GM21515 (cell line): ENCODE measurements at regions not wholly inside any gene's neighbourhood (a gene's known extent, or its start where the extent isn't known, plus 50 kb on each side); places are given as distances from the start of the nearest gene placed in this dataset.
A peak's percentile ranks its signal among the peaks of the same experiment; 100 is the strongest.

Experiments
- ATAC-seq: cut with Tn5 transposase; IDR thresholded peaks from one replicate; pipeline ENCODE4 v1.9.1; 2021; ENCODE audit not compliant: unreplicated experiment

GRCh38 chr2:183214680-183215079, 90.4 kb downstream of the NUP35 start:
- no peak for ATAC-seq

DNA sequence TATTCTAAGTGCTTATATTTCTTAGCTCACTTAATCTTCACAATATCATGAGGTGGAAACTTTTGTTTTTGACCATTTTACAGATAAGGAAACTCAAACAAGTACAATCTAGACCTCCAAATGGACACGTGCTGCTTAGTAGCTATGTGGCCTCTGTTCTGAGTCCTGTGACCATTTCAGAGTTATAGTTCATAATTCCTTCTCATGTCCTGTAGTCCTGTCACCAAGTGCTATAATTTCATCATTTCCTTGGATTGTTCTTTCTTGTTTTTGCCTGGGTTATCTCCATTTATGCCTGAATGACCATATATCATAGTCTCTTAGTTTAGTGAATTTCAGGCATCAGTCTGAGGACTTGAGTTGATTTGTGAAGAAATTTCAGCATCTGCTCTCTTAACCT, 91.7 kb downstream of the NUP35 start:
- ATAC-seq, result no peak

DNA sequence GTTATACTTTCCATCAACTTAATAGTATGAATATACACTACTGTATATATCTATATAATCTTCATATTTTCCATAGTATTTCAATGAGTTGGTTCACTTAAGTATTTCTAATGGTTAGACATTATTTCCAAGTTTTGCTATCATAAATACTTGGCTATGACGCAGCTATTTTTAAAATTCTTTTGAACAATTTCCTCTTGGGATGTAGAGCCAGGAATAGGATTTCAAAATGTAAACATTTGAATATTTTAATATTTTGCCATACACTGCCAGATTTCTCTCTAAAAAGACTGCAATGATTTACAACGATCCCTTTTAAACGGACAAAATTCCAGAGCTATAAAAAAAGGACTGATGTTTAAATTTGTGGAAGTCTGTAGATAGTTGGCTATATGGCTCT, 95.6 kb downstream of the NUP35 start:
- no peak for ATAC-seq

DNA sequence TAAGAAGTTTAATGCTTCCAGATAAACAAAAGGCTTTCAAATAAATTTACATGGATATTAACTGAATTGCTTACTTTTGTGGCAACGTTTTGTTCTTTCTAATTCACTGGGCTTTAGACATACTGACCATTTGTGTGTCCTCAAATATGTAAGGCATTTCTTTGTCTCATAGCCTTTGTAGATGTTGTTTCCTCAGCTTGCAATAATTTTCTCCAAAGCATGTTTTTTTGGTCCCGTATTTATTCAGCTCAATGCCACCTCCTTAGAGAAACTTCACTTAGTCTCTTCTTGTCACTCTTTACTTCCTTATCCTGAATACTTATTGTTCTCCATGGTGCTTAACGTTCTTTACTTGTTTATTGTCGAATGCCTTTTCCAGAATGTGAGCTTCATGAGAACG, 98.5 kb downstream of the NUP35 start:
- no peak for ATAC-seq

GRCh38 chr2:183224948-183225347, 100.7 kb downstream of the NUP35 start:
- no peak for ATAC-seq

- no peak for ATAC-seq
Measured at GRCh38 chr2:183227176-183227575, 102.9 kb downstream of the NUP35 start.

DNA sequence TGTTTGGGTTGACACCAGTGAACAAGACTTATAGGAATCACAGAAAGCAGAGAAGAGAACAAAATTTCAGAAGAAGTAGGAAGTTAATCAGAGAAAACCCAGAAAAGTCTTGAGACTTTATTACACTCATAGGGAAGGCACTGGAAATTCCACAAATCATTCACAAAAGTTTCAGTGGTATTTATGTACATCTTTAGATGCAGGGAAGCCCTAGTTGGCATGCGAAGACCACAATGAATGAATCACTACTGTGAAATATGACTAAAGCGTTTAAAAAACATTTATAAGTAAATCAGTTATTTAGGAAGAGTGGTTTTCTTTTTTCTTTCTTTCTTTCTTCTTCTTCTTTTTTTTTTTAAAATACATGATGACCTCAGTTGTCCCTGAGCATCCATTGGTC, 105.1 kb downstream of the NUP35 start:
- ATAC-seq, result no peak

- no peak for ATAC-seq
Measured at GRCh38 chr2:183232161-183232865, 108.1 kb downstream of the NUP35 start.

GRCh38 chr2:183242937-183243336, 118.7 kb downstream of the NUP35 start:
- ATAC-seq, result no peak

DNA sequence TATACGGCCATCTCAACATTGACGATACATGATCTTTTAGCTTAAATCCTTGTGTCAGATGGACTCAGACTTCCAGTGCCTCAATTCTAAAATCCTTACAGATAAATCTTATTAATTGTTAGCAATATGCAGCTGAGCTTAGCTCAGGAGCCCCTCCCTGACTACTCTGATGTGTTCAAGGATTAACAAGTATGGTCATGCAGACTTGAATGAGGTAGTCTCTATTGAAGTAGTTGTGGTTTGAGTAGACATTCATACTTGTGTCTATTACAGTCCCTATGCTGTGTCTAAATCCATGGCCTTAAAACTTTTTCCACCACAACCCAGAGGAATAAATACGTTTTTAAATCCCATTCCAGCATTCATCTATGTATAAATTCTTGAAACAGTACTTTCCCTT, 119.5 kb downstream of the NUP35 start:
- no peak for ATAC-seq

GRCh38 chr2:183244300-183244844, 120.1 kb downstream of the NUP35 start:
- no peak for ATAC-seq

DNA sequence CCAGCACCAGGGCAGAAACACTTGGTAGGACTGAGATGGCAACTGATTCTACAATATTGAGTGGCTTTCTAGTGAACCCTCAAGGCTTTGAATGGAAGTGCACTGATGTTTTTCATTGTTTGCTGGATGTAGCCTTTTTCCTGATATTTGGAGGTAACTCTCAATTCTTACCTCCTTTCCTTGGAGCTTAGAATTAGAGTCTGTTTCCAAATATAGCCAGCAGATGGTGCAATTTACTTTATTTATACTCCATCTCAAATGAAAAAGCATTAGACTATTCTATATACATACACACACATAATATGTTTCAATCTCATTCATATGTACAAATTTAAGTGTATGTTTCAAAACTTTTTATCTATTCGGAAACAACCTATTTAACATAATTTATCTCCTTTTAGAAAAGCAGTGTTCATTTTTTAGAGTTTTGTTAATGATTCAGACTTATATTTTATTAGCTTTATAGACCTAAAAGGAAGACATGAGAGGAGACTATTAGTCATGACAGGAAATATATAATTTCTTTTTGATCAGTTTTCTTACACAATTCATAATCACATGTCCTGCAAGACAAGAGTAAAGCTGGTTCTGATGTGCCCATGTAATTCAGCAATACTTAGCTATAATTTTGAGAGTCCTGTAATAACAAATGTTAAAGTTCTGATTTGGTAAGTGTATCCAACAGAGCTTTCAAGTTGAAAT, 124.8 kb downstream of the NUP35 start:
- peak; percentile 62 for ATAC-seq

DNA sequence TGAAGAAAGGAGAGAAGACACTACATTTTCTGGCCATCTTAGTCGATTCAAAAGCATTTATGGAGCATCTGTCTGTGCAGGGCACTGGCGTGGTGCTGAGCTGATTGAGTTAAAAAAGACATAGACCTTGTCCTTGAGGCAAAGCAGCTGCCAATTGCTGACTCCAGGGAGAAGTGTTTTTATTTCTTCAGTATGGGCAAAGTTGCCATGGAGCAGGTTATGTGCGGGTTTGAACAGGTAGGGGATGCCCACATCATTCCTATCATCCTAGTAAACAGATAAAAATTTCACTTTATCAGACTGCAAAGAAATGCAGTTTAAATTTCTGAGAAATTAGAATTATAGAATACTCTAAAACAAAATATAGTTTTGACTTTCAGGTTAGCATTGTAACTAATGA, 125.8 kb downstream of the NUP35 start:
- no peak for ATAC-seq

GRCh38 chr2:183250472-183250871, 126.2 kb downstream of the NUP35 start:
- no peak for ATAC-seq

DNA sequence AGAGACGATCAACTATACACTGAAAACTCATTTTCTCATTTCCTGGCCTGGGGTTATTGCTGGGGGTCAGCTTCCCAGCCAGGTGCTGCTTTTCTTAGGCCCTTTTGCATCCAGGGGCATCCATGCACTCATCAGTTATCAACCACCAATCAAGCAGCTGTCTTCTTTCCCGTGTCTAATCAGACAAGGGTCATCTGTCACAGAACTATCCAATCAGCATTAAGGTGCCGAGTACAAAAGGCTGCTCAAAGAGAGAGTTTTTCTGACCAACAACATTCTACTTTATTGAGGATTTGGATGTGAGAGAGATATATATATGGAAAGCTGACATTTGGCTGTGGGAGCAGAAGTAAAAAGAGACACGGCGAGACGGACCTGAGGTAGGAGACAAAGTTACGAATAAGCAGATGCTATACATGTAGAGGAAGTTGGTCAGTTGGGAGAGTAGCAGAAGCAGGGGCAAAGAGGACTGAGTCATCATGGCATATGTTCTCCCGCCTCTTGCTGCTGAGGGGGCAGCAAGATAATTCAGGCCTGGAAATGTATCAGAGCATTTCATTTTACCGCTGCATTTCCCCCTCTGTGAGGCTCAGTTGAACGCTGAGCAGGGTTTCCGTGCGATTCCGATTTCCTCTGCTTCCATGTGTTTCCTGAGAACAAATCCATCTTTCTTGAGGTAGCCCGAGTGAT, 129.3 kb downstream of the NUP35 start:
- no peak for ATAC-seq

- no peak for ATAC-seq
Measured at GRCh38 chr2:183255411-183255810, 131.2 kb downstream of the NUP35 start.

- ATAC-seq, result no peak
Measured at GRCh38 chr2:183259921-183260320, 135.7 kb downstream of the NUP35 start.

DNA sequence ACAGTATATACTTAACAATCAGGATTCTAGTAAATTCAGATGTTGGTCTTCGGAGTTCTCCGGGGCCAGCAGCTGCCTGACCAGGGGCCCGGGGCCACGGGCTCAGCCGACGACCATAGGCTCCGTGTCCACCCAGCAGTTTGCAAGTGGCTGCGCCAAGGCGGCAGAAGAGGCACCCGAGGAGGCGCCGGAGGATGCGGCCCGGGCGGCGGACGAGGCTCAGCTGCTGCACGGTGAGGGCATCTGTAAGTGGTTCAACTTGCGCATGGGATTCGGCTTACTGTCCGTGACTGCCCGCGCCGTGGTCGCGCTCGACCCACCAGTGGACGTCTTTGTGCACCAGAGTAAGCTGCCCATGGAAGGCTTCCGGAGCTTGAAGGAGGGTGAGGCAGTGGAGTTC, 136.3 kb downstream of the NUP35 start:
- no peak for ATAC-seq

- no peak for ATAC-seq
Measured at GRCh38 chr2:183264890-183265535, 140.8 kb downstream of the NUP35 start.

DNA sequence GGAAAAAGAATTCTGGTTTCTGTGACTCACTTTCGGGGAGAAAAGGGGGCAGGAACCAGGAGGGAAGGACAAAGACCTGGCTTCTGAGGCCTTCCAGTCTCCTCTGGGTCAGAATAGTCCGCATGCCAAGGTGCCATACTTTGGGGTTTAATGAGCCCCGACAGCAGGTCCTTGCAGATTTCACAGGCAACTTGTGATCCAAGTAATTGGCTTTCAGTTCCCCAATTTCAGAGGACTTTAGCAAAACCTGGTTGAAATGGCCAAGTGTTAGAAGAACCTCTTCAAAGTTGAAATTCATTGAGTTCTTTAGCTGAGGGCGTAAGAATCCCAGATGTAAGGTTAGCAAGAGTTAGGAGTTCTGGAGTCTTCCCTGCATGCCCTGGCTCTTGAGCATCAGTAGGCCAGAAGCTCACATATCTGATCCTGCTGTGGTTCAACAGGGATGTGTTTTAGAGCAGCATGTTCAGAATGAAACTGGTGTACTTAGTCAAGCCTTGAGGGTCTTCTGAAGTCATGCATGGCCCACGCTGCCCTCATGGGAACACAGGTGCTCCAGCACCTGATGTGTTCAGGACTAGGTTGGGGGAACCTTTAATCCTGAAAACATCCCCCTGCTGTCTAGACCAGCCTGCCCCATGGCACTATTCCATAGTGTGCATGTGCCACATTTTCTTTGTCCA, 143.0 kb downstream of the NUP35 start:
- no peak for ATAC-seq

GRCh38 chr2:183269956-183270355, 145.7 kb downstream of the NUP35 start:
- ATAC-seq, result no peak
